ENCODE measurements at regions not wholly inside any gene's neighbourhood (a gene's known extent, or its start where the extent isn't known, plus 50 kb on each side); places are given as distances from the start of the nearest gene placed in this dataset.

- TF ChIP-seq, protein P1, sequence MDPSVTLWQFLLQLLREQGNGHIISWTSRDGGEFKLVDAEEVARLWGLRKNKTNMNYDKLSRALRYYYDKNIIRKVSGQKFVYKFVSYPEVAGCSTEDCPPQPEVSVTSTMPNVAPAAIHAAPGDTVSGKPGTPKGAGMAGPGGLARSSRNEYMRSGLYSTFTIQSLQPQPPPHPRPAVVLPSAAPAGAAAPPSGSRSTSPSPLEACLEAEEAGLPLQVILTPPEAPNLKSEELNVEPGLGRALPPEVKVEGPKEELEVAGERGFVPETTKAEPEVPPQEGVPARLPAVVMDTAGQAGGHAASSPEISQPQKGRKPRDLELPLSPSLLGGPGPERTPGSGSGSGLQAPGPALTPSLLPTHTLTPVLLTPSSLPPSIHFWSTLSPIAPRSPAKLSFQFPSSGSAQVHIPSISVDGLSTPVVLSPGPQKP (IDR thresholded peaks at IDR 0.05; ENCODE audit: borderline replicate concordance, low read depth, low read length): no peak
- TF ChIP-seq RAD21 (IDR thresholded peaks at IDR 0.05; ENCODE audit: low read length): no peak
- TF ChIP-seq SMC3 (IDR thresholded peaks at IDR 0.05; ENCODE audit: low read depth, low read length): no peak
- TF ChIP-seq, protein P2, sequence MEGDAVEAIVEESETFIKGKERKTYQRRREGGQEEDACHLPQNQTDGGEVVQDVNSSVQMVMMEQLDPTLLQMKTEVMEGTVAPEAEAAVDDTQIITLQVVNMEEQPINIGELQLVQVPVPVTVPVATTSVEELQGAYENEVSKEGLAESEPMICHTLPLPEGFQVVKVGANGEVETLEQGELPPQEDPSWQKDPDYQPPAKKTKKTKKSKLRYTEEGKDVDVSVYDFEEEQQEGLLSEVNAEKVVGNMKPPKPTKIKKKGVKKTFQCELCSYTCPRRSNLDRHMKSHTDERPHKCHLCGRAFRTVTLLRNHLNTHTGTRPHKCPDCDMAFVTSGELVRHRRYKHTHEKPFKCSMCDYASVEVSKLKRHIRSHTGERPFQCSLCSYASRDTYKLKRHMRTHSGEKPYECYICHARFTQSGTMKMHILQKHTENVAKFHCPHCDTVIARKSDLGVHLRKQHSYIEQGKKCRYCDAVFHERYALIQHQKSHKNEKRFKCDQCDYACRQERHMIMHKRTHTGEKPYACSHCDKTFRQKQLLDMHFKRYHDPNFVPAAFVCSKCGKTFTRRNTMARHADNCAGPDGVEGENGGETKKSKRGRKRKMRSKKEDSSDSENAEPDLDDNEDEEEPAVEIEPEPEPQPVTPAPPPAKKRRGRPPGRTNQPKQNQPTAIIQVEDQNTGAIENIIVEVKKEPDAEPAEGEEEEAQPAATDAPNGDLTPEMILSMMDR (conservative IDR thresholded peaks at IDR 0.05; ENCODE audit: low read depth, low read length): no peak
- TF ChIP-seq POLR2A (IDR thresholded peaks at IDR 0.05; ENCODE audit: low read depth, low read length): no peak
These were observed 80.1 kb downstream of the CLDN1 start for GRCh38 chr3:190242147-190242546.
